HepG2 (cell line): ENCODE measurements at regions not wholly inside any gene's neighbourhood (a gene's known extent, or its start where the extent isn't known, plus 50 kb on each side); places are given as distances from the start of the nearest gene placed in this dataset.

Source experiments
- ATAC-seq: fragments of 200-7000 bp; cut with Tn5 transposase; 3 replicates; pipeline ENCODE4 v1.9.1; 2020; ENCODE audit warnings: mild to moderate bottlenecking, moderate library complexity
- BruUV-seq: library from RNA; stranded (reverse); fragments of 400-500 nt; replicated peaks from 2 replicates; lab custom pipeline; 2021; lab: Mats Ljungman, UMichigan
- CTCF ChIA-PET: fragments of 300-600 bp; formaldehyde crosslinking; extraction: SDS; loops from one replicate; lab custom pipeline; 2021; ENCODE audit warnings: low total read pairs, inconsistent platforms, low intra/inter-chr PET ratio; lab: Yijun Ruan, JAX
- POLR2A ChIA-PET: fragments of 350-600 bp; sonication (Branson Sonifier 250); formaldehyde crosslinking; loops from one replicate; lab custom pipeline; 2020; ENCODE audit warnings: antibody characterized with exemption, inconsistent platforms; lab: Yijun Ruan, JAX
- DNase-seq: peaks from one replicate; pipeline ENCODE4 v3.0.0-alpha.2; 2015; ENCODE audit warnings: low spot score
- FAIRE-seq: peaks from 3 replicates; lab custom pipeline; 2011; peaks lifted over from hg19 to GRCh38; lab: Jason Lieb, UNC
- H2AFZ ChIP-seq: one replicate; pipeline ENCODE4 v1.6.1; 2011; ENCODE audit warnings: low read length, inconsistent platforms
- H3K27ac ChIP-seq: fragments of 300-600 bp; 3 replicates; pipeline ENCODE4 v1.8.0; 2011; ENCODE audit warnings: mixed run types, mild to moderate bottlenecking, mixed read lengths, low read length, inconsistent platforms; ENCODE audit not compliant: insufficient read depth; ENCODE audit errors: extremely low read length
- H3K27me3 ChIP-seq, 2 experiments: fragments of 200-600 bp in 1 of 2; 2 replicates in 1 of 2; 3 replicates in 1 of 2; pipeline versions ENCODE4 v1.6.0 to v1.8.0; 2011; ENCODE audit warnings: low read length in 2 of 2, mild to moderate bottlenecking in 2 of 2, moderate library complexity in 2 of 2, inconsistent platforms in 1 of 2; ENCODE audit not compliant: insufficient read depth in 2 of 2, control insufficient read depth in 1 of 2
- H3K36me3 ChIP-seq, 2 experiments: fragments of 200-600 bp in 1 of 2; replicated peaks in 1 of 2; 2 replicates in 1 of 2; 3 replicates in 1 of 2; pipeline versions ENCODE4 v1.5.1 to v1.8.0; 2011; ENCODE audit warnings: low read length in 2 of 2, inconsistent platforms in 1 of 2; ENCODE audit not compliant: insufficient read depth in 2 of 2, control insufficient read depth in 1 of 2
- H3K4me1 ChIP-seq: 2 replicates; pipeline ENCODE4 v1.5.1; 2012; ENCODE audit warnings: low read length, inconsistent platforms; ENCODE audit not compliant: insufficient read depth
- H3K4me2 ChIP-seq: 2 replicates; pipeline ENCODE4 v1.6.0; 2011; ENCODE audit warnings: low read depth, low read length, inconsistent platforms
- H3K4me3 ChIP-seq, 3 experiments: fragments of 200-600 bp in 1 of 3; sonication (generic), shearing (Covaris generic) in 1 of 3; replicated peaks in 1 of 3; 2 replicates each; pipeline ENCODE4 v1.5.1; 2011 to 2016; ENCODE audit warnings: low read length in 3 of 3, inconsistent platforms in 2 of 3, low read depth in 2 of 3, mild to moderate bottlenecking in 2 of 3, control low read depth in 1 of 3, mixed read lengths in 1 of 3; ENCODE audit not compliant: insufficient read depth in 1 of 3
- H3K79me2 ChIP-seq: one replicate; pipeline ENCODE4 v1.6.1; 2011; ENCODE audit warnings: low read length, inconsistent platforms; ENCODE audit not compliant: insufficient read depth
- H3K9ac ChIP-seq: 2 replicates; pipeline ENCODE4 v1.6.0; 2011; ENCODE audit warnings: mild to moderate bottlenecking, low read depth, low read length, inconsistent platforms; ENCODE audit not compliant: insufficient read depth
- H3K9me3 ChIP-seq: 2 replicates; pipeline ENCODE4 v1.5.1; 2012; ENCODE audit warnings: mild to moderate bottlenecking, low read length
- H4K20me1 ChIP-seq: 2 replicates; pipeline ENCODE4 v1.6.0; 2011; ENCODE audit warnings: inconsistent platforms, mild to moderate bottlenecking, low read length, moderate library complexity; ENCODE audit not compliant: insufficient read depth
- ELF3 ChIP-seq: IDR thresholded peaks from 2 replicates; pipeline ENCODE4 v1.6.1; 2016; ENCODE audit warnings: missing genetic modification reagents, missing compliant biosample characterization
- HNRNPH1 ChIP-seq: fragments of 200-400 bp; formaldehyde crosslinking; optimal IDR thresholded peaks from 2 replicates; pipeline ENCODE3; 2017; ENCODE audit warnings: mild to moderate bottlenecking, low read depth, low read length
- MIXL1 ChIP-seq: IDR thresholded peaks from 2 replicates; pipeline ENCODE4 v1.6.1; 2016
- SIN3A ChIP-seq: IDR thresholded peaks from 2 replicates; pipeline ENCODE4 v1.6.1; 2011; ENCODE audit warnings: low read depth, mild to moderate bottlenecking, control low read depth, low read length, borderline replicate concordance
- SMARCC2 ChIP-seq: fragments of 450-650 bp; IDR thresholded peaks from 2 replicates; pipeline ENCODE4 v1.6.1; 2017; ENCODE audit warnings: antibody characterized with exemption, mild to moderate bottlenecking
- SOX6 ChIP-seq, 2 experiments: fragments of 450-650 bp in 1 of 2; sonication (generic) in 1 of 2; formaldehyde crosslinking in 1 of 2; IDR thresholded peaks; 2 replicates each; pipeline versions ENCODE4 v1.4.0 to v1.6.1; 2017 to 2020; ENCODE audit warnings: antibody characterized with exemption in 1 of 2, mild to moderate bottlenecking in 1 of 2, missing genetic modification reagents in 1 of 2
- TAF15 ChIP-seq: fragments of 200-400 bp; formaldehyde crosslinking; IDR thresholded peaks from one replicate; pipeline ENCODE4 v1.6.1; 2018; ENCODE audit warnings: mild to moderate bottlenecking, low read depth, low read length; ENCODE audit not compliant: poor library complexity, severe bottlenecking
- TSC22D2 ChIP-seq: sonication (generic); formaldehyde crosslinking; IDR thresholded peaks from 2 replicates; pipeline ENCODE4 v1.5.1; 2020; ENCODE audit warnings: missing genetic modification reagents, mild to moderate bottlenecking, borderline replicate concordance
- ZMYM4 ChIP-seq: sonication (generic); formaldehyde crosslinking; IDR thresholded peaks from 2 replicates; pipeline ENCODE4 v1.8.1; 2023; ENCODE audit warnings: mild to moderate bottlenecking, missing genetic modification reagents
- ZNF224 ChIP-seq: sonication (generic); formaldehyde crosslinking; IDR thresholded peaks from 2 replicates; pipeline ENCODE4 v1.5.0; 2020; ENCODE audit warnings: mild to moderate bottlenecking, missing genetic modification reagents
- ZNF264 ChIP-seq: sonication (generic); formaldehyde crosslinking; IDR thresholded peaks from 2 replicates; pipeline ENCODE4 v1.4.0; 2020; ENCODE audit warnings: missing genetic modification reagents
- ZNF296 ChIP-seq: sonication (generic); formaldehyde crosslinking; conservative IDR thresholded peaks from 2 replicates; pipeline ENCODE4 v1.5.0; 2020; ENCODE audit warnings: mild to moderate bottlenecking, missing genetic modification reagents
- ZNF317 ChIP-seq: sonication (generic); formaldehyde crosslinking; IDR thresholded peaks from 2 replicates; pipeline ENCODE4 v1.5.0; 2020; ENCODE audit warnings: mild to moderate bottlenecking, missing genetic modification reagents
- ZNF550 ChIP-seq: sonication (generic); formaldehyde crosslinking; IDR thresholded peaks from 2 replicates; pipeline ENCODE4 v1.4.0; 2020; ENCODE audit warnings: mild to moderate bottlenecking, missing genetic modification reagents, borderline replicate concordance
- ZNF605 ChIP-seq: sonication (generic); formaldehyde crosslinking; IDR thresholded peaks from 2 replicates; pipeline ENCODE4 v1.8.0; 2022; ENCODE audit warnings: mild to moderate bottlenecking, missing genetic modification reagents
- ZNF652 ChIP-seq: IDR thresholded peaks from 2 replicates; pipeline ENCODE4 v1.6.1; 2016; ENCODE audit warnings: low read depth, borderline replicate concordance
- ZNF773 ChIP-seq: sonication (generic); formaldehyde crosslinking; IDR thresholded peaks from 2 replicates; pipeline ENCODE4 v1.4.0; 2020; ENCODE audit warnings: missing genetic modification reagents, borderline replicate concordance
- ZSCAN21 ChIP-seq: sonication (generic); formaldehyde crosslinking; IDR thresholded peaks from 2 replicates; pipeline ENCODE4 v1.8.0; 2022; ENCODE audit warnings: mild to moderate bottlenecking, missing genetic modification reagents, moderate library complexity, borderline replicate concordance
- ZSCAN29 ChIP-seq: sonication (generic); formaldehyde crosslinking; conservative IDR thresholded peaks from 2 replicates; pipeline ENCODE4 v1.4.0; 2020; ENCODE audit warnings: mild to moderate bottlenecking, missing genetic modification reagents
- whole genome bisulfite sequencing: methylation state at CpG from one replicate; pipeline ENCODE4 v1.1.6; 2017; ENCODE audit warnings: low lambda C conversion rate; 5-methylcytosine and 5-hydroxymethylcytosine counted together
- in situ Hi-C: cut with HindIII; loops from 2 replicates; pipeline ENCODE4 v1.10.0; 2017; ENCODE audit warnings: low pct_unique_long_range_greater_than_20kb; ENCODE audit not compliant: extremely low pct_ligation_motif_present
- intact Hi-C: fragments of 100-400 bp; cut with micrococcal nuclease; formaldehyde crosslinking; loops from one replicate; pipeline ENCODE4 v1.10.0; 2022; ENCODE audit not compliant: unreplicated experiment
- TF ChIP-seq, protein P1 (sequence below): sonication (generic); formaldehyde crosslinking; IDR thresholded peaks from 2 replicates; pipeline ENCODE4 v1.5.0; 2020; ENCODE audit warnings: missing genetic modification reagents, mild to moderate bottlenecking, borderline replicate concordance
- TF ChIP-seq, protein P2 (sequence below): sonication (generic); formaldehyde crosslinking; IDR thresholded peaks from 2 replicates; pipeline ENCODE4 v1.8.0; 2022; ENCODE audit warnings: missing genetic modification reagents, mild to moderate bottlenecking, borderline replicate concordance
- TF ChIP-seq, protein P3 (sequence below): sonication (generic); formaldehyde crosslinking; IDR thresholded peaks from 2 replicates; pipeline ENCODE4 v1.9.0; 2021; ENCODE audit warnings: missing genetic modification reagents, mild to moderate bottlenecking, borderline replicate concordance

DNA sequence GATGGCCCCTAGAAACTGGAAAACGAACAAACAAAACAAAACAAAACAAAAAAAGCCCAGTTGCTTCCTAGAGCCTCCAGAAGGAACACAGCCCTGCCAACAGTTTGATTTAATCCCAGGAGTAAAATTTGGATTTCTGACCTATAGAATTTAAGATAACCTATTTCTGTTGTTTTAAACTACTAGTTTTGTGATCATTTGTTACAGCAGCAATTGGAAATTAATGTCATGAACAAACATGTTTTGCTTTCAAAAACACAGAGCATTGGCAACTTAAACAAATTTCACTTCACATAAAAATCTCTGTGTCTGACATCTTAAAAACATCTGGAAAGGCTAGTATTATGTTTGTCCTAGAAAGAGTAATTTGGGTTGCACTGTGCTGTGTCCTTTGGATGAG lies 437.3 kb downstream of the METTL15 start:
- POLR2A ChIA-PET = no interaction called here
- no peak overlapping the region for H3K4me3 ChIP-seq
- in situ Hi-C loops = no loop called here

GRCh38 chr11:28542561-28542960 lies 434.4 kb downstream of the METTL15 start:
- ChIA-PET POLR2A (no interaction called here), CTCF (no interaction called here)
- H3K36me3 ChIP-seq = no peaks in the 10 kb centered on the region
- WGBS = 4% methylated on average over 1 of the region's 1 CpG
- DNase-seq = no peak
- BruUV-seq = no TSS peak
- no peak overlapping the region for H3K27ac ChIP-seq
- FAIRE-seq = no peak
- intact Hi-C loops = no loop called here
- H3K27me3 ChIP-seq = no peaks in the 10 kb centered on the region; a peak in 1 of 5 replicates
- no peak overlapping the region for H3K4me2 ChIP-seq
- H4K20me1 ChIP-seq = no peaks in the 10 kb centered on the region
- no peaks in the 10 kb centered on the region for H3K4me1 ChIP-seq
- no peak overlapping the region for H3K4me3 ChIP-seq
- no peaks in the 10 kb centered on the region for H3K79me2 ChIP-seq
- no peak for ATAC-seq
- in situ Hi-C loops = no loop called here
- no peaks in the 10 kb centered on the region for H3K9me3 ChIP-seq
- no peak overlapping the region for H2AFZ ChIP-seq
- H3K9ac ChIP-seq = no peak overlapping the region
- TF ChIP-seq, protein P1, sequence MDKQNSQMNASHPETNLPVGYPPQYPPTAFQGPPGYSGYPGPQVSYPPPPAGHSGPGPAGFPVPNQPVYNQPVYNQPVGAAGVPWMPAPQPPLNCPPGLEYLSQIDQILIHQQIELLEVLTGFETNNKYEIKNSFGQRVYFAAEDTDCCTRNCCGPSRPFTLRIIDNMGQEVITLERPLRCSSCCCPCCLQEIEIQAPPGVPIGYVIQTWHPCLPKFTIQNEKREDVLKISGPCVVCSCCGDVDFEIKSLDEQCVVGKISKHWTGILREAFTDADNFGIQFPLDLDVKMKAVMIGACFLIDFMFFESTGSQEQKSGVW (CRISPR knock-in tag) = no peak
- no peak for TF ChIP-seq MIXL1
- no peak for TF ChIP-seq ZNF773
- no peak for TF ChIP-seq ZNF652 (CRISPR knock-in tag)
- TF ChIP-seq ZNF317 (CRISPR knock-in tag) = no peak
- no peak for TF ChIP-seq ZNF264 (CRISPR knock-in tag)
- TF ChIP-seq, protein P2, sequence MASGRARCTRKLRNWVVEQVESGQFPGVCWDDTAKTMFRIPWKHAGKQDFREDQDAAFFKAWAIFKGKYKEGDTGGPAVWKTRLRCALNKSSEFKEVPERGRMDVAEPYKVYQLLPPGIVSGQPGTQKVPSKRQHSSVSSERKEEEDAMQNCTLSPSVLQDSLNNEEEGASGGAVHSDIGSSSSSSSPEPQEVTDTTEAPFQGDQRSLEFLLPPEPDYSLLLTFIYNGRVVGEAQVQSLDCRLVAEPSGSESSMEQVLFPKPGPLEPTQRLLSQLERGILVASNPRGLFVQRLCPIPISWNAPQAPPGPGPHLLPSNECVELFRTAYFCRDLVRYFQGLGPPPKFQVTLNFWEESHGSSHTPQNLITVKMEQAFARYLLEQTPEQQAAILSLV (CRISPR knock-in tag) = no peak
- TF ChIP-seq ZSCAN29 (CRISPR knock-in tag) = no peak
- no peak for TF ChIP-seq ZNF296 (CRISPR knock-in tag)
- TF ChIP-seq HNRNPH1 = no peak
- TF ChIP-seq ZSCAN21 = no peak

More for the DNA sequence above, 437.3 kb downstream of the METTL15 start:
- TF ChIP-seq, protein P3, sequence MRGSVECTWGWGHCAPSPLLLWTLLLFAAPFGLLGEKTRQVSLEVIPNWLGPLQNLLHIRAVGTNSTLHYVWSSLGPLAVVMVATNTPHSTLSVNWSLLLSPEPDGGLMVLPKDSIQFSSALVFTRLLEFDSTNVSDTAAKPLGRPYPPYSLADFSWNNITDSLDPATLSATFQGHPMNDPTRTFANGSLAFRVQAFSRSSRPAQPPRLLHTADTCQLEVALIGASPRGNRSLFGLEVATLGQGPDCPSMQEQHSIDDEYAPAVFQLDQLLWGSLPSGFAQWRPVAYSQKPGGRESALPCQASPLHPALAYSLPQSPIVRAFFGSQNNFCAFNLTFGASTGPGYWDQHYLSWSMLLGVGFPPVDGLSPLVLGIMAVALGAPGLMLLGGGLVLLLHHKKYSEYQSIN = no peak
- TF ChIP-seq TSC22D2 (CRISPR knock-in tag) (no peak), ELF3 (no peak), SIN3A (no peak), TAF15 (no peak), ZMYM4 (CRISPR knock-in tag) (no peak), ZNF605 (no peak), ZNF550 (CRISPR knock-in tag) (no peak), ZNF224 (no peak), SMARCC2 (no peak), SOX6 (IDR thresholded peaks at IDR 0.05) (no peak), SOX6 (CRISPR knock-in tag; IDR thresholded peaks at IDR 0.05) (no peak)
- Histone ChIP-seq H3K27ac (no peak overlapping the region), H3K4me1 (no peaks in the 10 kb centered on the region), H3K9ac (no peak overlapping the region), H4K20me1 (no peaks in the 10 kb centered on the region), H3K27me3 (no peaks in the 10 kb centered on the region), H2AFZ (no peak overlapping the region), H3K36me3 (no peaks in the 10 kb centered on the region), H3K9me3 (no peaks in the 10 kb centered on the region), H3K4me2 (no peak overlapping the region), H3K79me2 (no peaks in the 10 kb centered on the region)
- WGBS = 0% methylated on average over 1 of the region's 1 CpG
- intact Hi-C loops = no loop called here
- no peak for FAIRE-seq
- no peak for DNase-seq
- CTCF ChIA-PET = no interaction called here
- ATAC-seq = no peak
- no TSS peak for BruUV-seq
